ENCODE measurements at regions not wholly inside any gene's neighbourhood (a gene's known extent, or its start where the extent isn't known, plus 50 kb on each side); places are given as distances from the start of the nearest gene placed in this dataset.

DNA sequence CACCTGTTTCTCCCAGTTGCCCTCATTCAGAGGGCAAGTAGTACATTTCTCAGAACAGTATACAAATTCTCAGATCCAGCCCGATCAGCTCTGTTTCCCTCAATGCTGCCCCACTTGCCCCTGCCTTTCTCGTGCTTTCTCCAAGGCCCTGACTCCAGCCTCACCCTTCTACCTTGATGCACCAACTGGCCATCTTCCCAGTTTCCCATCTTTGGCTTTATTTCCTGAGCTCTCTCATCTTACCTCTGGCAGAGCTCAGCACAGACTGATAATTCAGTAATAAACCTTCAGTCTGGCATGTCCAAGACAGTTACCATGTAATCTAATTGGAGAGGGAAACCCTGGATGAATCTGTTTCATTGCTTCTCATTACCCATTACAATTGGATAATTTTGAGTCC is 184.5 kb upstream of the ISX start:
- TF ChIP-seq, protein P1, sequence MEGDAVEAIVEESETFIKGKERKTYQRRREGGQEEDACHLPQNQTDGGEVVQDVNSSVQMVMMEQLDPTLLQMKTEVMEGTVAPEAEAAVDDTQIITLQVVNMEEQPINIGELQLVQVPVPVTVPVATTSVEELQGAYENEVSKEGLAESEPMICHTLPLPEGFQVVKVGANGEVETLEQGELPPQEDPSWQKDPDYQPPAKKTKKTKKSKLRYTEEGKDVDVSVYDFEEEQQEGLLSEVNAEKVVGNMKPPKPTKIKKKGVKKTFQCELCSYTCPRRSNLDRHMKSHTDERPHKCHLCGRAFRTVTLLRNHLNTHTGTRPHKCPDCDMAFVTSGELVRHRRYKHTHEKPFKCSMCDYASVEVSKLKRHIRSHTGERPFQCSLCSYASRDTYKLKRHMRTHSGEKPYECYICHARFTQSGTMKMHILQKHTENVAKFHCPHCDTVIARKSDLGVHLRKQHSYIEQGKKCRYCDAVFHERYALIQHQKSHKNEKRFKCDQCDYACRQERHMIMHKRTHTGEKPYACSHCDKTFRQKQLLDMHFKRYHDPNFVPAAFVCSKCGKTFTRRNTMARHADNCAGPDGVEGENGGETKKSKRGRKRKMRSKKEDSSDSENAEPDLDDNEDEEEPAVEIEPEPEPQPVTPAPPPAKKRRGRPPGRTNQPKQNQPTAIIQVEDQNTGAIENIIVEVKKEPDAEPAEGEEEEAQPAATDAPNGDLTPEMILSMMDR (IDR thresholded peaks at IDR 0.05) = no peak
- TF ChIP-seq EP300 (IDR thresholded peaks at IDR 0.05) = no peak
- TF ChIP-seq POLR2A (IDR thresholded peaks at IDR 0.05) = no peak

Data from ovary (tissue), 3 donors.